DOHH2 (cell line): ENCODE measurements at regions not wholly inside any gene's neighbourhood (a gene's known extent, or its start where the extent isn't known, plus 50 kb on each side); places are given as distances from the start of the nearest gene placed in this dataset.

Experiments
- H3F3A ChIP-seq: fragments of 200-600 bp; sonication (generic), shearing (Covaris generic); 2 replicates; pipeline ENCODE4 v1.6.0; 2016; ENCODE audit warnings: antibody characterized with exemption, mild to moderate bottlenecking; ENCODE audit not compliant: control insufficient read depth, insufficient read depth
- H3K27ac ChIP-seq: fragments of 200-600 bp; sonication (generic); 2 replicates; pipeline ENCODE4 v1.5.1; 2014; ENCODE audit warnings: low read depth, mild to moderate bottlenecking, low read length, moderate library complexity
- H3K27me3 ChIP-seq: fragments of 200-600 bp; sonication (generic); 2 replicates; pipeline ENCODE4 v1.6.1; 2014; ENCODE audit warnings: mild to moderate bottlenecking, low read length, mixed read lengths; ENCODE audit not compliant: control insufficient read depth
- H3K36me3 ChIP-seq: fragments of 200-600 bp; sonication (generic); 2 replicates; pipeline ENCODE4 v1.6.1; 2014; ENCODE audit warnings: mild to moderate bottlenecking, low read length, moderate library complexity, mixed read lengths; ENCODE audit not compliant: control insufficient read depth
- H3K4me1 ChIP-seq: fragments of 200-600 bp; sonication (generic); 2 replicates; pipeline ENCODE4 v1.6.1; 2014; ENCODE audit warnings: mild to moderate bottlenecking, low read length, mixed read lengths; ENCODE audit not compliant: control insufficient read depth
- H3K4me2 ChIP-seq: fragments of 200-600 bp; sonication (generic); 2 replicates; pipeline ENCODE4 v1.6.0; 2014; ENCODE audit warnings: mild to moderate bottlenecking, low read length, moderate library complexity
- H3K4me3 ChIP-seq: fragments of 200-600 bp; sonication (generic); 2 replicates; pipeline ENCODE4 v1.5.1; 2014; ENCODE audit warnings: mild to moderate bottlenecking, low read length, mixed read lengths
- H3K79me2 ChIP-seq: fragments of 200-600 bp; sonication (generic); 2 replicates; pipeline ENCODE4 v1.6.1; 2014; ENCODE audit warnings: mild to moderate bottlenecking, low read length, mixed read lengths; ENCODE audit not compliant: control insufficient read depth
- H3K9me2 ChIP-seq: fragments of 200-600 bp; sonication (generic); replicated peaks from 2 replicates; pipeline ENCODE4 v1.6.1; 2014; ENCODE audit warnings: mild to moderate bottlenecking, low read length, mixed read lengths; ENCODE audit not compliant: control insufficient read depth
- H3K9me3 ChIP-seq: fragments of 200-600 bp; sonication (generic); 2 replicates; pipeline ENCODE4 v1.6.1; 2014; ENCODE audit warnings: antibody characterized with exemption, low read length, mixed read lengths; ENCODE audit not compliant: control insufficient read depth, insufficient read depth
- H4K20me1 ChIP-seq: fragments of 200-600 bp; sonication (generic); 2 replicates; pipeline ENCODE4 v1.6.0; 2014; ENCODE audit warnings: low read depth, mild to moderate bottlenecking, antibody characterized with exemption, low read length, moderate library complexity; ENCODE audit not compliant: control insufficient read depth, insufficient read depth
- CTCF ChIP-seq: fragments of 200-600 bp; sonication (generic); IDR thresholded peaks from one replicate; pipeline ENCODE4 v1.5.1; 2014; ENCODE audit warnings: antibody characterized with exemption, mild to moderate bottlenecking, low read depth, low read length; ENCODE audit not compliant: poor library complexity, severe bottlenecking
- EZH2phosphoT487 ChIP-seq: fragments of 200-600 bp; sonication (generic); IDR thresholded peaks from 2 replicates; pipeline ENCODE4 v1.6.1; 2017; ENCODE audit warnings: borderline replicate concordance, mild to moderate bottlenecking, antibody characterized with exemption, low read length, moderate library complexity, mixed read lengths

DNA sequence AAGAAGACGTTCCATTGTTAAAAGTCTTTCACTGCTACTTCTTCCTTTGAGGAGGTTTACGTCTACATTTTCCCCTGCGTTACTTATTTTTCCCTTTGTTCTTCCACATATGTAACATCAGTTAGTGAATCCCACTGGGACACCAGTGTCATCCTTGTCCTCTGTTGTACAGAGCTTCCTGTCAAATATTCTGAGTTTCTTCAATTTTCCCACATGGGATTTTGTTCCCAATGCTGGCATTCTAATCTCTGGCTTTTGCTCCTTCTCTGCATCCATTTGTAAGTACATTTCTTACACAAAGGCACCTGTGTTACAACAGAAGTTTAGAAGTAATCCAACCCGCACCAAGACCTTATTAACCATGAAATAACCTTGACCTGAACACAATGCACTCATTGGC, 627.4 kb upstream of the PFKP start:
- no peaks in the 10 kb centered on the region for H3K9me2 ChIP-seq
- TF ChIP-seq EZH2phosphoT487 = no peak
- no peak for TF ChIP-seq CTCF
- H3K9me3 ChIP-seq = no peaks in the 10 kb centered on the region
- no peaks in the 10 kb centered on the region for H3K4me1 ChIP-seq
- no peaks in the 10 kb centered on the region for H4K20me1 ChIP-seq
- H3K79me2 ChIP-seq = no peaks in the 10 kb centered on the region
- no peaks in the 10 kb centered on the region for H3K27me3 ChIP-seq
- no peaks in the 10 kb centered on the region for H3F3A ChIP-seq
- no peak overlapping the region for H3K4me3 ChIP-seq
- H3K4me2 ChIP-seq = no peak overlapping the region
- H3K36me3 ChIP-seq = no peaks in the 10 kb centered on the region
- H3K27ac ChIP-seq = no peak overlapping the region

GRCh38 chr10:2439000-2439399, 628.3 kb upstream of the PFKP start:
- Histone ChIP-seq H4K20me1 (no peaks in the 10 kb centered on the region), H3K36me3 (no peaks in the 10 kb centered on the region), H3K4me3 (no peak overlapping the region), H3K4me1 (no peaks in the 10 kb centered on the region), H3F3A (no peaks in the 10 kb centered on the region), H3K4me2 (no peak overlapping the region), H3K79me2 (no peaks in the 10 kb centered on the region), H3K9me3 (no peaks in the 10 kb centered on the region), H3K9me2 (no peaks in the 10 kb centered on the region), H3K27ac (no peak overlapping the region), H3K27me3 (no peaks in the 10 kb centered on the region)
- TF ChIP-seq EZH2phosphoT487 (no peak), CTCF (no peak)

DNA sequence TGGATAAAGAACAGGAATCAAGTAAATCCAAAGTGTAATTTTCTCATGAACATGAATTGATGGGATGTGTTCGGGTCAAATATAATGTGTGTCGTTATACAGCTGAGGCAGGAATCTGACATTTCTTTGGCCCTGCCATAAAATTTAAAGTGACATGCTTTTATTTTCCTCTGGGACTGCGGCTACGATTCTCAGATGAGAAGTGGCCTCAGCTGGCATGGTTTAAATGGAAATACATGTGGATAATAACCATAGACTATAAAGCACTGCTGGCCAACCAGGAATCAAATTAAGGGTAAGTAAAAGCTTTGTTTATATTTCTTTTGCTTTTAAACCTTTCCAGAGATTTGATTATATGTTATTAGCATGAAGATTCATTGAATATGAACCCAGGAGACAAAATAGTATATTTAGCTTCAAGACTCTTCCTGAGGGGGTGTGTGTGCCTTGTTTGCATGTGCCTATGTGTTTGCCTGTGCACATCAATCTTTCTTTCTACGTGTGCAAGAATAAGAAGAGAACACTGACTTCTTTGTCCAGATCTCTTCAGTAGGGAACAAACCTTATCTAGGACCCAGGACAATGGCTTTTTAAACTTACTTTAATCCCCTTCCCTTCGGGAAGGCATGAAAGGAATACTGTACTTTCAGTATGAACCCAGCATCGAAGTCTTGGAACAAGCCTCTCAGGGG, 629.0 kb upstream of the PFKP start:
- Histone ChIP-seq H3K27ac (no peak overlapping the region), H3K4me1 (no peaks in the 10 kb centered on the region), H3K4me2 (no peak overlapping the region), H3K9me3 (no peaks in the 10 kb centered on the region), H3F3A (no peaks in the 10 kb centered on the region), H3K36me3 (no peaks in the 10 kb centered on the region), H4K20me1 (no peaks in the 10 kb centered on the region), H3K79me2 (no peaks in the 10 kb centered on the region), H3K27me3 (no peaks in the 10 kb centered on the region), H3K4me3 (no peak overlapping the region), H3K9me2 (no peaks in the 10 kb centered on the region)
- TF ChIP-seq EZH2phosphoT487 = no peak

DNA sequence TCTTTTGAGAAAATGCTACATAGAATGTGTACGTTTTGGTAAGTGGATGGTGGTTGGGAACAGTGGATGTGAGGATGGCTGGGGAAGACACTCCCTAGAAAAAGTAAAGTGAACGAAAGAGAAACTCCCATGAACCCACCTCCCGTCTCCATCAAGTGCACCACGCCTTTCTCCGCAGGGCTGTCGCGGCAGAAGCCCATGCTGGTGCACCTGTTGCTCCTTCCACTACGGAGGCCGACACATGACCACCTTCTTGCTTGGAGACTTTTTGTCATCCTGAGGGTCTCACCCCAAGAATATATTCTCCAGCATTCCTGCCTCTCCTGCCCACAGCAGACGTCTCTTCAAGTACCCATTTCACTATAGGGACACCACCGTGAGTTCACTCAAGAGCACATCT, 630.4 kb upstream of the PFKP start:
- Histone ChIP-seq H3K4me2 (no peak overlapping the region), H4K20me1 (no peaks in the 10 kb centered on the region), H3K27ac (no peak overlapping the region), H3K27me3 (no peaks in the 10 kb centered on the region), H3K79me2 (no peaks in the 10 kb centered on the region), H3K9me2 (no peaks in the 10 kb centered on the region), H3F3A (no peaks in the 10 kb centered on the region), H3K4me1 (no peaks in the 10 kb centered on the region), H3K9me3 (no peaks in the 10 kb centered on the region), H3K36me3 (no peaks in the 10 kb centered on the region), H3K4me3 (no peak overlapping the region)
- TF ChIP-seq CTCF = no peak
